IMR-90 (cell line): ENCODE measurements at regions not wholly inside any gene's neighbourhood (a gene's known extent, or its start where the extent isn't known, plus 50 kb on each side); places are given as distances from the start of the nearest gene placed in this dataset.

Source experiments
- ATAC-seq: fragments of 200-7000 bp; cut with Tn5 transposase; 2 replicates; pipeline ENCODE4 v1.9.1; 2020; ENCODE audit warnings: low read depth, mild to moderate bottlenecking, moderate library complexity
- BruUV-seq: library from RNA; stranded (reverse); fragments of 400-500 nt; replicated peaks from 2 replicates; lab custom pipeline; 2021; lab: Mats Ljungman, UMichigan
- CTCF ChIA-PET: fragments of 300-600 bp; formaldehyde crosslinking; extraction: SDS; loops from one replicate; lab custom pipeline; 2021; ENCODE audit warnings: antibody characterized with exemption; lab: Yijun Ruan, JAX
- POLR2A ChIA-PET: fragments of 300-600 bp; sonication (Branson Sonifier 250); formaldehyde crosslinking; loops from one replicate; lab custom pipeline; 2022; ENCODE audit warnings: antibody characterized with exemption; ENCODE audit not compliant: unreplicated experiment; lab: Charles Lee
- DNase-seq: peaks from one replicate; pipeline ENCODE4 v3.0.0; 2013
- H2AFZ ChIP-seq: replicated peaks from 2 replicates; pipeline ENCODE3; 2013; ENCODE audit warnings: low read length, mild to moderate bottlenecking; ENCODE audit not compliant: poor library complexity
- H2AK5ac ChIP-seq: 2 replicates; pipeline ENCODE4 v1.6.1; 2013; ENCODE audit warnings: low read depth, low read length, inconsistent platforms
- H2AK9ac ChIP-seq: replicated peaks from 2 replicates; pipeline ENCODE3; 2013; ENCODE audit warnings: mild to moderate bottlenecking, low read depth, low read length, moderate library complexity; ENCODE audit not compliant: poor library complexity
- H2BK120ac ChIP-seq: 2 replicates; pipeline ENCODE4 v1.6.1; 2013; ENCODE audit warnings: low read depth, low read length, inconsistent platforms
- H2BK15ac ChIP-seq: 3 replicates; pipeline ENCODE4 v1.6.1; 2013; ENCODE audit warnings: low read depth, low read length, inconsistent platforms
- H2BK20ac ChIP-seq: 2 replicates; pipeline ENCODE4 v1.6.1; 2013; ENCODE audit warnings: low read depth, mild to moderate bottlenecking, inconsistent platforms, low read length, moderate library complexity
- H2BK5ac ChIP-seq: 2 replicates; pipeline ENCODE4 v1.6.1; 2013; ENCODE audit warnings: mild to moderate bottlenecking, low read depth, low read length, inconsistent platforms; ENCODE audit not compliant: poor library complexity, severe bottlenecking
- H3K14ac ChIP-seq: replicated peaks from 2 replicates; pipeline ENCODE4 v1.6.1; 2013; ENCODE audit warnings: low read depth, low read length, inconsistent platforms
- H3K18ac ChIP-seq: 2 replicates; pipeline ENCODE4 v1.6.1; 2013; ENCODE audit warnings: low read depth, low read length, control low read depth
- H3K23ac ChIP-seq: 2 replicates; pipeline ENCODE4 v1.6.1; 2013; ENCODE audit warnings: low read depth, low read length, inconsistent platforms
- H3K27ac ChIP-seq: 2 replicates; pipeline ENCODE4 v1.5.1; 2013; ENCODE audit warnings: mild to moderate bottlenecking, control low read depth, low read length; ENCODE audit not compliant: insufficient read depth
- H3K27me3 ChIP-seq: 2 replicates; pipeline ENCODE4 v1.6.1; 2013; ENCODE audit warnings: low read length; ENCODE audit not compliant: control insufficient read depth, insufficient read depth
- H3K36me3 ChIP-seq: 2 replicates; pipeline ENCODE4 v1.6.1; 2013; ENCODE audit warnings: low read length, mixed read lengths; ENCODE audit not compliant: control insufficient read depth, insufficient read depth
- H3K4ac ChIP-seq: 2 replicates; pipeline ENCODE4 v1.6.1; 2013; ENCODE audit warnings: low read depth, low read length, inconsistent platforms
- H3K4me1 ChIP-seq: 2 replicates; pipeline ENCODE4 v1.6.1; 2013; ENCODE audit warnings: low read length, mixed read lengths; ENCODE audit not compliant: control insufficient read depth, insufficient read depth
- H3K4me2 ChIP-seq: 2 replicates; pipeline ENCODE4 v1.6.1; 2013; ENCODE audit warnings: low read depth, mild to moderate bottlenecking, control low read depth, low read length, moderate library complexity
- H3K4me3 ChIP-seq: 2 replicates; pipeline ENCODE4 v1.5.1; 2013; ENCODE audit warnings: low read depth, mild to moderate bottlenecking, control low read depth, low read length, moderate library complexity; ENCODE audit not compliant: insufficient read depth
- H3K56ac ChIP-seq: 2 replicates; pipeline ENCODE4 v1.6.1; 2013; ENCODE audit warnings: low read length, inconsistent platforms; ENCODE audit not compliant: insufficient read depth; ENCODE audit errors: extremely low read depth
- H3K79me1 ChIP-seq, 2 experiments: 2 replicates each; pipeline ENCODE4 v1.6.1; 2013; ENCODE audit warnings: low read length in 2 of 2, inconsistent platforms in 1 of 2, low read depth in 1 of 2
- H3K9ac ChIP-seq: 2 replicates; pipeline ENCODE4 v1.6.1; 2013; ENCODE audit warnings: low read depth, low read length, control low read depth
- H3K9me1 ChIP-seq: 2 replicates; pipeline ENCODE4 v1.6.1; 2013; ENCODE audit warnings: low read length, inconsistent platforms; ENCODE audit not compliant: insufficient read depth
- H3K9me3 ChIP-seq: 2 replicates; pipeline ENCODE4 v1.6.1; 2013; ENCODE audit warnings: low read length; ENCODE audit not compliant: control insufficient read depth, insufficient read depth
- H4K20me1 ChIP-seq: 2 replicates; pipeline ENCODE4 v1.6.1; 2013; ENCODE audit warnings: low read length, inconsistent platforms; ENCODE audit not compliant: insufficient read depth
- H4K5ac ChIP-seq: 2 replicates; pipeline ENCODE4 v1.6.1; 2013; ENCODE audit warnings: mild to moderate bottlenecking, low read depth, low read length, control low read depth
- H4K8ac ChIP-seq, 2 experiments: 2 replicates each; pipeline ENCODE4 v1.6.1; 2013; ENCODE audit warnings: low read depth in 2 of 2, low read length in 2 of 2, control low read depth in 1 of 2, inconsistent platforms in 1 of 2
- H4K91ac ChIP-seq: 2 replicates; pipeline ENCODE4 v1.6.1; 2013; ENCODE audit warnings: low read depth, low read length, inconsistent platforms; ENCODE audit not compliant: insufficient read depth
- BHLHE40 ChIP-seq: fragments of 150-350 bp; IDR thresholded peaks from 2 replicates; pipeline ENCODE4 v1.6.1; 2016; ENCODE audit warnings: mild to moderate bottlenecking, low read depth, low read length
- CHD1 ChIP-seq: IDR thresholded peaks from 2 replicates; pipeline ENCODE4 v1.6.1; 2012; ENCODE audit warnings: low read depth, low read length, improper control_type of control experiment
- MAZ ChIP-seq: IDR thresholded peaks from 2 replicates; pipeline ENCODE4 v1.6.1; 2012; ENCODE audit warnings: low read depth, mild to moderate bottlenecking, low read length, improper control_type of control experiment, moderate library complexity, borderline replicate concordance
- NFE2L2 ChIP-seq: fragments of 150-350 bp; IDR thresholded peaks from 2 replicates; pipeline ENCODE4 v1.6.1; 2016; ENCODE audit warnings: low read depth, mild to moderate bottlenecking, low read length
- RAD21 ChIP-seq: IDR thresholded peaks from 2 replicates; pipeline ENCODE4 v1.6.1; 2012; ENCODE audit warnings: low read length, improper control_type of control experiment
- USF2 ChIP-seq: fragments of 150-350 bp; IDR thresholded peaks from 2 replicates; pipeline ENCODE4 v1.6.1; 2017; ENCODE audit warnings: mild to moderate bottlenecking, antibody characterized with exemption, low read length, low read depth
- WGBS, 2 experiments: methylation state at CpG; one replicate each; pipeline versions ENCODE4 v1.1.5 to v1.1.7; 2013; ENCODE audit warnings: missing lambda C conversion rate in 2 of 2; ENCODE audit not compliant: insufficient read length in 1 of 2; ENCODE audit errors: extremely low coverage in 2 of 2; 5-methylcytosine and 5-hydroxymethylcytosine counted together
- dilution Hi-C: fragments of 300-500 bp; cut with HindIII; formaldehyde crosslinking; loops from one replicate; pipeline ENCODE4 v1.14.3; 2018; ENCODE audit warnings: low sequenced_read_pairs; ENCODE audit not compliant: unreplicated experiment
- in situ Hi-C: fragments of 300-500 bp; cut with MboI; formaldehyde crosslinking; loops from 3 replicates; pipeline ENCODE4 v1.14.3; 2019; ENCODE audit warnings: low sequenced_read_pairs, inconsistent platforms, mixed read lengths
- intact Hi-C: fragments of 100-400 bp; cut with micrococcal nuclease; formaldehyde crosslinking; loops from 2 replicates; pipeline ENCODE4 v1.10.0; 2022

DNA sequence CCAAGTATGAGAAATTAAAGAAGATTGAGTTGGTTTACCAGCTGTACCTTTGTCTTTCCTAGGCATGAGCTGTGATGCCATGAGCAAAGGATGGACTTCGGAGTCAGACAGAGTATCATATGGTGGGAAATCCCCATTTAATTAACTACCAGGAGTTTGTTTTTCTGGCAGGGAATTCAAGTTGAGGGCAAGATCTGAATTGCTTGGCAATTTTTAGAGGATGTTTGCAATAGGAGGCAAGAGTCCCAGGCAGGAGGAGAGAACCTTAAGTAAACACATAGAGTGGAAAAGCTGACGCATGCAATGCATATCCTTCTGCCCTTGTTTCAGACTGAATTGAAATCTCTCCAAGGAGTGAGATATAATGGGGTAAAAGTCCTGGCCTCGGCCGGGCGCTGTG is 569.7 kb upstream of the MDFIC2 start:
- intact Hi-C loops (no loop called here), dilution Hi-C loops (no loop called here), in situ Hi-C loops (no loop called here)
- POLR2A ChIA-PET = no interaction called here
- Histone ChIP-seq H3K9me1 (no peaks in the 10 kb centered on the region; the same call in 1 of the 2 replicates), H3K18ac (no peak overlapping the region), H2AK9ac (no peak overlapping the region), H3K79me1 (no peaks in the 10 kb centered on the region), H3K27me3 (no peaks in the 10 kb centered on the region; the same call in none of the 2 replicates), H3K4ac (no peak overlapping the region), H4K8ac (no peak overlapping the region), H3K23ac (no peak overlapping the region), H2BK5ac (no peak overlapping the region), H2BK20ac (no peak overlapping the region), H3K27ac (no peak overlapping the region), H3K14ac (no peak overlapping the region), H3K4me2 (no peak overlapping the region), H3K36me3 (no peaks in the 10 kb centered on the region), H3K56ac (no peak overlapping the region), H4K5ac (no peak overlapping the region), H2BK120ac (no peak overlapping the region), H3K4me1 (no peaks in the 10 kb centered on the region), H4K20me1 (no peaks in the 10 kb centered on the region), H2AK5ac (no peak overlapping the region), H3K9ac (no peak overlapping the region), H2AFZ (no peak overlapping the region), H3K9me3 (peaks cover 2% of the 10 kb centered on the region; the same call in 1 of the 2 replicates), H2BK15ac (0 out of 3 replicates have a peak overlapping the region, but pooled peaks have one; percentile 10), H3K4me3 (no peak overlapping the region), H4K91ac (no peak overlapping the region)
- no TSS peak for BruUV-seq
- CTCF ChIA-PET = no interaction called here
- ATAC-seq (no peak), DNase-seq (peak; percentile 69)
- no CpG with 5 or more reads among the region's 5 CpGs for WGBS, 2 experiments
- TF ChIP-seq BHLHE40 (no peak), RAD21 (no peak), NFE2L2 (no peak), MAZ (no peak), CHD1 (no peak), USF2 (no peak)
